Liver (tissue), 3 donors: ENCODE measurements at regions not wholly inside any gene's neighbourhood (a gene's known extent, or its start where the extent isn't known, plus 50 kb on each side); places are given as distances from the start of the nearest gene placed in this dataset.

ENCODE experiments used
- CTCF ChIP-seq: fragments of 150-350 bp; IDR thresholded peaks from 2 replicates; pipeline ENCODE4 v1.5.1; 2017; ENCODE audit warnings: improper control_type of control experiment, low read depth, low read length; ENCODE audit not compliant: missing input control
- EGR1 ChIP-seq, 2 donors: IDR thresholded peaks; 2 replicates each; pipeline ENCODE4 v1.6.1; 2016 to 2018; ENCODE audit warnings: antibody characterized with exemption in 2 of 2, low read depth in 2 of 2
- GABPA ChIP-seq, 2 donors: IDR thresholded peaks in 1 of 2; conservative IDR thresholded peaks in 1 of 2; 2 replicates each; pipeline ENCODE4 v1.6.1; 2016; ENCODE audit warnings: antibody characterized with exemption in 2 of 2, mild to moderate bottlenecking in 1 of 2, moderate library complexity in 1 of 2
- HNF4A ChIP-seq, 2 donors: conservative IDR thresholded peaks; 2 replicates each; pipeline ENCODE4 v1.6.1; 2016; ENCODE audit warnings: antibody characterized with exemption in 2 of 2, mild to moderate bottlenecking in 2 of 2
- RAD21 ChIP-seq, 2 donors: IDR thresholded peaks; 2 replicates each; pipeline ENCODE4 v1.6.1; 2016; ENCODE audit warnings: antibody characterized with exemption in 2 of 2, mild to moderate bottlenecking in 2 of 2
- REST ChIP-seq: IDR thresholded peaks from 2 replicates; pipeline ENCODE4 v1.6.1; 2016; ENCODE audit warnings: antibody characterized with exemption, mild to moderate bottlenecking
- SP1 ChIP-seq: IDR thresholded peaks from 2 replicates; pipeline ENCODE4 v1.6.1; 2018; ENCODE audit warnings: antibody characterized with exemption, mild to moderate bottlenecking
- ZBTB33 ChIP-seq: IDR thresholded peaks from 2 replicates; pipeline ENCODE4 v1.6.1; 2016; ENCODE audit warnings: antibody characterized with exemption
- donor health status: healthy.
- donor health status: healthy.

- no peak for TF ChIP-seq SP1
- no peak for TF ChIP-seq CTCF
- no peak for TF ChIP-seq ZBTB33
- TF ChIP-seq EGR1 (IDR thresholded peaks at IDR 0.05; ENCODE audit: low read depth in 2 of 2) = no peak
- no peak for TF ChIP-seq GABPA (IDR thresholded peaks at IDR 0.05 in 1 of 2, conservative IDR thresholded peaks at IDR 0.05 in 1 of 2)
- TF ChIP-seq HNF4A (conservative IDR thresholded peaks at IDR 0.05) = no peak
- TF ChIP-seq REST = no peak
- no peak for TF ChIP-seq RAD21 (IDR thresholded peaks at IDR 0.05)
Observed at GRCh38 chr15:98560338-98560737, 88.0 kb upstream of the IGF1R start.
